ENCODE measurements at regions not wholly inside any gene's neighbourhood (a gene's known extent, or its start where the extent isn't known, plus 50 kb on each side); places are given as distances from the start of the nearest gene placed in this dataset.

GRCh38 chr4:124203613-124204238 lies 508.8 kb downstream of the ANKRD50 start:
- Mint-ChIP-seq H3K27ac (no peak overlapping the region), H3K4me1 (ENCODE audit: low read depth) (no peaks in the 10 kb centered on the region), H3K4me3 (no peak overlapping the region), H3K36me3 (ENCODE audit: low read depth) (no peaks in the 10 kb centered on the region), H3K9me3 (no peaks in the 10 kb centered on the region), H3K27me3 (no peaks in the 10 kb centered on the region)
- no peak for DNase-seq

DNA sequence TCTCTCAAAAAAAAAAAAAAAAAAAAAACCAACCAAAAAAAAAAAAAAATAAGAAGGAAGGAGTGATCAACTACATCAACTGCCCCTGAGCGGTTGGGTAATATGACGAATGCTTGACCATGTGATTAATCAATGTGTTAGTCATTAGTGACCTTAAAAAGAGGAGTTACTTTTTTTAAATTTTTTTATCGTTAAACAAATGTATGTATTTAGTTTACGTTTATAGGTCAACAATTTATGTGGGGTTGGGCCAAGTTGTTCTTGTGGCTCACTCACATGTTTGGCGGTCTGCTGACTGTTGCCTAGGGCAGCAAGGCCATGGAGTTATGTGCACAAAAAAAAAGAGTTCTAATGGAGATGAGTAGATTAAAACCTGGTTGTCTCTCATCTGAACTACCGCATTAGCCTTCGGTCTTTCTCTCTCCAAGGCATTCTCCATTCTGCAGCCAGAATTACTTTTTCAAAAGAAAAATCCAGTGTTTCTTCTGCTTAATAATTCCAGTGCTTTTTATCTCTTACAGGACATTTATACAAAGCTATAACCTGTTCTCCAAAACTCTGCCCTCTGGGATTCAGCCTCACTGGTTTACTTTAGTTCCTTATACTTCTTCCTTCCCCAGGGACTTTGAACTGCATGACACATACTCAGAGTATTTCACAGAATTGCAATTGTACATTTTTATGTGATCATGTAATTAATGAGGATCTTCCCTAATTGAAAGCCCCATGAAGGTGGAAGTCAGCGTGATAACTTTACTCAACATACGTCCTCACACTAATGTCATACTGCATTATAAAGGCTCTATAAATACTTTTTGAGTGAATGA lies 505.5 kb downstream of the ANKRD50 start:
- no peak overlapping the region for H3K27ac Mint-ChIP-seq
- H3K9me3 Mint-ChIP-seq = no peaks in the 10 kb centered on the region
- no peaks in the 10 kb centered on the region for H3K27me3 Mint-ChIP-seq
- no peaks in the 10 kb centered on the region for H3K4me1 Mint-ChIP-seq (ENCODE audit: low read depth)
- no peak overlapping the region for H3K4me3 Mint-ChIP-seq
- DNase-seq = no peak
- H3K36me3 Mint-ChIP-seq (ENCODE audit: low read depth) = no peaks in the 10 kb centered on the region

DNA sequence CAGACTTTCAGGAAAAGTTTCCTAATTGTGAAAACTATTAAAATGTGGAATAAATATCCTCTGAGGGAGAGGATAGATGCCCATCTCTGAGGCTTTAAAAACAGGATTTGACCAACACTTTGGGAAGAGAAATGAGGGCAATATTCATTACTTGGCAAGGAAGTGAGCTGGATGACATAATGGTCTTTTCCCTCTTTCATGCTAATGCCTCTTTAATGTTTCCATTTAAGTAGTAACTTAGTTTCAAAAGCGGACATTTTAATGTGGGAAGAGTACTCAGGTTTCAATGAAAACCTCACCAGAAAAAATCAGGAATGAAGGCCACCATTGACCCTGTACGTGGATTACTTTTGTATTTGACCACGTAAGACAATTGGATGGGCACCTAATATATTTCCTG lies 503.3 kb downstream of the ANKRD50 start:
- Mint-ChIP-seq H3K27me3 (no peaks in the 10 kb centered on the region), H3K4me1 (ENCODE audit: low read depth) (no peaks in the 10 kb centered on the region), H3K4me3 (no peak overlapping the region), H3K27ac (no peak overlapping the region), H3K9me3 (no peaks in the 10 kb centered on the region), H3K36me3 (ENCODE audit: low read depth) (no peaks in the 10 kb centered on the region)
- no peak for DNase-seq

- H3K4me3 Mint-ChIP-seq = no peak overlapping the region
- H3K9me3 Mint-ChIP-seq = no peaks in the 10 kb centered on the region
These were observed 502.9 kb downstream of the ANKRD50 start for GRCh38 chr4:124209626-124210025.

GRCh38 chr4:124210746-124211145 lies 501.8 kb downstream of the ANKRD50 start:
- H3K36me3 Mint-ChIP-seq (ENCODE audit: low read depth) = no peaks in the 10 kb centered on the region
- no peak overlapping the region for H3K27ac Mint-ChIP-seq
- H3K4me1 Mint-ChIP-seq (ENCODE audit: low read depth) = no peaks in the 10 kb centered on the region
- no peaks in the 10 kb centered on the region for H3K9me3 Mint-ChIP-seq
- H3K4me3 Mint-ChIP-seq = no peak overlapping the region
- DNase-seq = no peak
- H3K27me3 Mint-ChIP-seq = no peaks in the 10 kb centered on the region

More at GRCh38 chr4:124209626-124210025, 502.9 kb downstream of the ANKRD50 start:
- H3K27me3 Mint-ChIP-seq = no peaks in the 10 kb centered on the region
- no peaks in the 10 kb centered on the region for H3K4me1 Mint-ChIP-seq (ENCODE audit: low read depth)
- no peak overlapping the region for H3K27ac Mint-ChIP-seq
- no peaks in the 10 kb centered on the region for H3K36me3 Mint-ChIP-seq (ENCODE audit: low read depth)
- DNase-seq = no peak

DNA sequence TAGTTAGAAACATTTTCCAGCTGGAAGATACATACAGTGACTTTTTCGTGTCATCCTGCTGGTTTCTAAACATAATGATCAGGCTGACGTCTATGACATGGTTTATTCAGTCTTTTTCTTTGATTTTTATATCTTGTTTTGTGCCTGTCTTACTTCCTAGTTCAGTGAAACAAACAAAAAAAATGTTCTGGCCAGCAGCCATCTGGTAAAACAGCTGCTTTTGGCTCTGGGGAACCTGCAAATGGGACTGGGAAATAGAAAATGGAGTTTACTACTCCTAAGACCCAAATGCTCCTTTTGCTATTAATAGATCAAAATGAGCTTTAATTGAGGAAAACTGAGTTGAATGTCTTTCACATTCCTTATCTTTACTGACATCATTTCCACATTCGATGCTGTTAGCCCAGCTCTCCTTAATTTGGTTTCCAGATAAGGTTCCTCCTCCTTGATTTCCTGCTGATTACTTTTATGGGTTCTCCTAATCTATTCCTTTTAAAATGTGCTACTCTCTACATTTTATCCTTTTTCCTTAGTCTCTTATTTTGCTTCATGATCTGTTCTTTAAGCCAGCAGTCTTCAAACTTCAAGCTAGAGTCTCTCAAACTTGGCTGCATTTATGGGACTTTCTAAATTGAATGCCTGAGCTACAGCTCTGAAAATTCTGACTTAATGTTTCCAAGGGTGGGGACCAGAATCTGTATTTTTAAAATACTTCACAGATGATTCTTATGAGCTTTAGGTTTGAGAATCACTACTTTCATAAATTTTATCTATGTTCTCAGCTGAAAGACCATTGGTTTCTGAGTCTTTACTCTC lies 499.5 kb downstream of the ANKRD50 start:
- Mint-ChIP-seq H3K27ac (no peak overlapping the region), H3K9me3 (no peaks in the 10 kb centered on the region), H3K4me3 (no peak overlapping the region), H3K4me1 (ENCODE audit: low read depth) (no peaks in the 10 kb centered on the region), H3K27me3 (no peaks in the 10 kb centered on the region), H3K36me3 (ENCODE audit: low read depth) (no peaks in the 10 kb centered on the region)
- no peak for DNase-seq

DNA sequence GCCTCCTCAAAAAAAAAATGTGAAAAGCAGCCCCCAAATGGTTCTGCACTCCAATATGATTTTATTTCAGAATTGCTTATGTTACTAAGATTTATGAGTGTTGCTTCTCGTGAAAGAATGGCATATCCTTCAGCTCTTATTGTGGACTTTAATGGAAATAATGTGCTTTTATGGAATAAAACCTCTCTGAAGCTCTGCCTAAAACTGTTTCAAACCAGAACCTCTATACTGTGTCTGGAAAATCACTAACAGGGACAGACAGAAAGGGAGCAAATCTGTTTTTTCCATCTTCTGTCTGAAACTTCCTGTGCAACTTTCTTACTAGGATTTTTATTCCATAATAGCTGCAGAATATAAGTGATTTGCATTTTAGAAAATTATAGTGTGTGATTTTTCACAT lies 493.1 kb downstream of the ANKRD50 start:
- H3K36me3 Mint-ChIP-seq (ENCODE audit: low read depth) = no peaks in the 10 kb centered on the region
- no peaks in the 10 kb centered on the region for H3K4me1 Mint-ChIP-seq (ENCODE audit: low read depth)
- no peak for DNase-seq
- H3K4me3 Mint-ChIP-seq = no peak overlapping the region
- no peaks in the 10 kb centered on the region for H3K27me3 Mint-ChIP-seq
- no peaks in the 10 kb centered on the region for H3K9me3 Mint-ChIP-seq
- H3K27ac Mint-ChIP-seq = no peak overlapping the region

DNA sequence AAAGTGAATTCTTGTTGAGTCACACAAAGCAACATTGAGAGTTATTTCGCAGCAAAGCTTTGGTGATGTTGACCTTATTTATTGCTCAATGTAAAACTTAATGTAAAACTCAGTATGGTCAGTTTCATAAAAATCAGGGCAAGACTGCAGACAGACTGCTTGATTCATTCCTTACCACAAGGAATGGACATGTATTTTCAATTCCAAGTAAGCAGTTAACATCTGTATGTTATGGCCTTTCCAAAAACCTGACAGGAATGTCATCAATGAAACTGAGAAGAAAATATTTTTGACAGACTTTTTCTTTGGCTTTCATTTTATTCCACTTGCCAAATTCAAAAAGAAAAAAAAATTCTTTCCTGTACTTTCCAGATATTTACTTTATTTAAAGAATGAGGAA lies 488.3 kb downstream of the ANKRD50 start:
- no peak overlapping the region for H3K4me3 Mint-ChIP-seq
- no peaks in the 10 kb centered on the region for H3K9me3 Mint-ChIP-seq
- no peak for DNase-seq
- no peaks in the 10 kb centered on the region for H3K36me3 Mint-ChIP-seq (ENCODE audit: low read depth)
- H3K27ac Mint-ChIP-seq = no peak overlapping the region
- H3K4me1 Mint-ChIP-seq (ENCODE audit: low read depth) = no peaks in the 10 kb centered on the region
- no peaks in the 10 kb centered on the region for H3K27me3 Mint-ChIP-seq

DNA sequence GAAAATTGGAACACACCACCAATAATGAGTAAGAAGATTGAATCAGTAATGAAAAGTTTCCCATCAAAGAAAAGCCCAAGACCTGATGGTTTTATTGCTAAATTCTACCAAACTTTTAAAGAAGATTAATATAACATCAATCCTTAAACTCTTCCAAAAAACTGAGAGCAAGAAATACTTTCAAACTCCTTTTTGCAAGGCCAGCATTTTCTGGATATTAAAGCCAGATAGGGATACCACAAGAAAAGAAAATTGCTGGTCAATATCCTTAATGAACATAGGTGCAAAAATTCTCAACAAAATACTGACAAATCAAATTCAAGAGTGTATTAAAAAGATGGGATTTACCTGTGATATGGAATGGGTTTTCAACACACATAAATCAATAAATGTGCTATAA lies 484.6 kb downstream of the ANKRD50 start:
- H3K4me3 Mint-ChIP-seq = no peak overlapping the region
- no peaks in the 10 kb centered on the region for H3K27me3 Mint-ChIP-seq
- DNase-seq = no peak
- no peaks in the 10 kb centered on the region for H3K4me1 Mint-ChIP-seq (ENCODE audit: low read depth)
- no peaks in the 10 kb centered on the region for H3K36me3 Mint-ChIP-seq (ENCODE audit: low read depth)
- no peak overlapping the region for H3K27ac Mint-ChIP-seq
- no peaks in the 10 kb centered on the region for H3K9me3 Mint-ChIP-seq

DNA sequence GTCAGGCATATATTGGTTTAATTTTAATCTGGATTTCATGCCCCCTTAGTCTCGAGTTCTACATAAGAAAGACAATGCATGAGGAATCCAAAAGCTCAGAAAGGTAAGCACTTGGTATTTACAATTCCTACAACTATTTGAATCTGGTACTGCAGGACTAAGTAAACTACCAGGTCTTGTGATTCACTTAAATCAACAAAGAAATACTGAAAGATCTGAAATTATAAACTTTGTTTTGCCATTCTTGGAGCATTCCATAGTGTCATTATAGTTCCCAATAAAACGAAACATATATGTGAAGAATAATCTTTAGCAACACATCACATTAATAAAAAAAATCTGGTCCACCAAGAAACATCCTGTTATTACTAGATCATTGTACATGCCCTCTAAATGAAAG lies 482.3 kb downstream of the ANKRD50 start:
- no peaks in the 10 kb centered on the region for H3K27me3 Mint-ChIP-seq
- no peak overlapping the region for H3K27ac Mint-ChIP-seq
- H3K4me3 Mint-ChIP-seq = no peak overlapping the region
- no peaks in the 10 kb centered on the region for H3K9me3 Mint-ChIP-seq
- DNase-seq = no peak
- no peaks in the 10 kb centered on the region for H3K36me3 Mint-ChIP-seq (ENCODE audit: low read depth)
- no peaks in the 10 kb centered on the region for H3K4me1 Mint-ChIP-seq (ENCODE audit: low read depth)

GRCh38 chr4:124234771-124235170 lies 477.8 kb downstream of the ANKRD50 start:
- Mint-ChIP-seq H3K27me3 (no peaks in the 10 kb centered on the region), H3K4me3 (no peak overlapping the region), H3K27ac (no peak overlapping the region)

DNA sequence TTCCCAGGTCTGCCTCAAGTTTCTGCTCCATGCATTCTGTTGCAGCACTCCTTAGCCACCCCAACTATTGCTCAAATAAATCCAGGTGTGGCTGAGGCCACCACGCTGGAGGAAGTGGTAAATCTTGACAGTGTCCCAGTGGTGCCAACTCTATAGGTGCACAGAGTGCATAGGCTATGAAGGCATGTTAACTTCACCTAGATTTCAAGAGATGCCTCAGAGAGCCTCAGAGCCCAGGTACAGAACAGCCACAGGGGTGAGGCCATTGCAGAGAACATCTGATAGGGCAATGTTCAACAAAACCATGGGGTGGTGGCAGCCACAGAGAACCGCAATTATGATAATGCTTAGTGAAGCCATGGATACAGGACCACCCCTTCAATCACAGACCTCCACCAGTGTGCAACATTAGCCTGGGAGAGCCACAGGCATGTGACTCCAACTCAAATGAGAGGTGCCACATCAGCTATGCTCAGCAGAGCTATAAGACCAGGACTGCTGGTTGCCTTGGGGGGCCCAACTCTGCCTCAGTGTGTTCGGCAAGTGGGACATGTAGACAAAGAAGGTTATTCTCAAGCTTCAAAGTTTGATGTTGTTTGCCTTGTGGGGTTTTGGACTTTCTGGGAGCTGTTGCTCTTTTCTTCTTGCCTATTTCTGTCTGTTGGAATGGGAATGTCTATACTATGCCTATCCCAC lies 468.7 kb downstream of the ANKRD50 start:
- Mint-ChIP-seq H3K27ac (no peak overlapping the region), H3K9me3 (no peaks in the 10 kb centered on the region), H3K36me3 (ENCODE audit: low read depth) (no peaks in the 10 kb centered on the region), H3K4me3 (no peak overlapping the region), H3K4me1 (ENCODE audit: low read depth) (no peaks in the 10 kb centered on the region), H3K27me3 (peaks cover 2% of the 10 kb centered on the region)
- DNase-seq = no peak

More at GRCh38 chr4:124234771-124235170, 477.8 kb downstream of the ANKRD50 start:
- no peak for DNase-seq
- H3K36me3 Mint-ChIP-seq (ENCODE audit: low read depth) = no peaks in the 10 kb centered on the region
- H3K4me1 Mint-ChIP-seq (ENCODE audit: low read depth) = no peaks in the 10 kb centered on the region
- no peaks in the 10 kb centered on the region for H3K9me3 Mint-ChIP-seq

GRCh38 chr4:124253080-124253479 lies 459.5 kb downstream of the ANKRD50 start:
- Mint-ChIP-seq H3K27ac (no peak overlapping the region), H3K4me1 (ENCODE audit: low read depth) (no peaks in the 10 kb centered on the region), H3K4me3 (no peak overlapping the region), H3K36me3 (ENCODE audit: low read depth) (no peaks in the 10 kb centered on the region), H3K9me3 (no peaks in the 10 kb centered on the region), H3K27me3 (peaks cover 7% of the 10 kb centered on the region)
- no peak for DNase-seq

All from activated T-cell treated with anti-CD3 and anti-CD28 coated beads, Interleukin-2, amount 50 U/mL, for 24 hours (primary cell).